GM13976 (cell line): ENCODE measurements at regions not wholly inside any gene's neighbourhood (a gene's known extent, or its start where the extent isn't known, plus 50 kb on each side); places are given as distances from the start of the nearest gene placed in this dataset.

Source experiments
- DNase-seq: peaks from one replicate; pipeline ENCODE4 v3.0.0; 2012; ENCODE audit warnings: low spot score
- in situ Hi-C: fragments of 300-500 bp; cut with MboI; formaldehyde crosslinking; loops from one replicate; pipeline ENCODE4 v1.12.0; 2022; ENCODE audit warnings: low sequenced_read_pairs, mixed read lengths, inconsistent platforms; ENCODE audit not compliant: unreplicated experiment
- TF ChIP-seq, protein P1 (sequence below): IDR thresholded peaks from 2 replicates; pipeline ENCODE4 v1.5.1; 2012; ENCODE audit warnings: borderline replicate concordance, mild to moderate bottlenecking; ENCODE audit not compliant: insufficient read depth; ENCODE audit errors: extremely low read depth, missing control alignments, control extremely low read depth

DNA sequence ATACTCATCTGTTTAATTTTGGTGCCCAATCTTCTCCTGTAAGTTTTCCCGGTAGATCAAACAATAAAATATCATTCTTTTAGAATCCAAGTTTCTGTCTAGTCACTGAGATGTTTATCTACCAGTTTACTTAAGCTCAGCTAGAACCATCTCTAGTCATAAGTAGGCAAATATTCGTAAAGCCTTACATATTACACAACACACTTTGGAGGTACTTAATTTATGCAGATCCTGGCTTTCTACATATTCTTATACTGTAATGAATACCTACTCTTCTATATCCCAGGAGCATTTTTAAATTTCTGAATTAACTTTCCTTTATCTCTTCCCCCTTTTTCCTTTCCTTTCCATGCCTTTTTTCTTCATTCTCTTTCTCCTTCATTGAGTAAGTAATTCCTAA is 185.9 kb upstream of the ZBTB20 start:
- in situ Hi-C loops: no loop called here
- DNase-seq: no peak

DNA sequence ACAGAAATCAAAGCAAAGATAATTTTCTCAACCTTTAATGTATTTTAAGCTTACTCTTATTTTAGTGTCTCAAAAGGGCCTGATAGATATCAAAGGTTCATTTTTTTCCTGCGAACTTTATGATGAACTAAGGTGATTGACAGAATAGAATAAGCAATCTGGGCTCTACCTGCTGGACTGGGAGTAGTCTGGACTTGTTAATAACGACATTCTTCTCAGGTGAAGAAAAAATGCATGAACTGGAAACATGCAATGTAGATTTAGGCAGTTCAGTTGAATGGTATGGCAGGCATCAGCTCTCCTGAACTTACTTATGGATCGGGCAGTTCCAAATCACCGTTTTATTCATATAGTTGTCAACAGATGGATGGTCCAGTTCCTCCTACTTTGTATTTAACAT is 189.7 kb upstream of the ZBTB20 start:
- TF ChIP-seq, protein P1, sequence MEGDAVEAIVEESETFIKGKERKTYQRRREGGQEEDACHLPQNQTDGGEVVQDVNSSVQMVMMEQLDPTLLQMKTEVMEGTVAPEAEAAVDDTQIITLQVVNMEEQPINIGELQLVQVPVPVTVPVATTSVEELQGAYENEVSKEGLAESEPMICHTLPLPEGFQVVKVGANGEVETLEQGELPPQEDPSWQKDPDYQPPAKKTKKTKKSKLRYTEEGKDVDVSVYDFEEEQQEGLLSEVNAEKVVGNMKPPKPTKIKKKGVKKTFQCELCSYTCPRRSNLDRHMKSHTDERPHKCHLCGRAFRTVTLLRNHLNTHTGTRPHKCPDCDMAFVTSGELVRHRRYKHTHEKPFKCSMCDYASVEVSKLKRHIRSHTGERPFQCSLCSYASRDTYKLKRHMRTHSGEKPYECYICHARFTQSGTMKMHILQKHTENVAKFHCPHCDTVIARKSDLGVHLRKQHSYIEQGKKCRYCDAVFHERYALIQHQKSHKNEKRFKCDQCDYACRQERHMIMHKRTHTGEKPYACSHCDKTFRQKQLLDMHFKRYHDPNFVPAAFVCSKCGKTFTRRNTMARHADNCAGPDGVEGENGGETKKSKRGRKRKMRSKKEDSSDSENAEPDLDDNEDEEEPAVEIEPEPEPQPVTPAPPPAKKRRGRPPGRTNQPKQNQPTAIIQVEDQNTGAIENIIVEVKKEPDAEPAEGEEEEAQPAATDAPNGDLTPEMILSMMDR: no peak
- in situ Hi-C loops: no loop called here
- DNase-seq: no peak

More for the DNA sequence above, 185.9 kb upstream of the ZBTB20 start:
- TF ChIP-seq, protein P1: no peak

GRCh38 chr3:115340586-115340985 is 193.5 kb upstream of the ZBTB20 start:
- in situ Hi-C loops: no loop called here
- DNase-seq: no peak
- TF ChIP-seq, protein P1: no peak

- TF ChIP-seq, protein P1: no peak
- DNase-seq: no peak
- in situ Hi-C loops: no loop called here
These were observed 194.1 kb upstream of the ZBTB20 start for GRCh38 chr3:115341208-115341607.

DNA sequence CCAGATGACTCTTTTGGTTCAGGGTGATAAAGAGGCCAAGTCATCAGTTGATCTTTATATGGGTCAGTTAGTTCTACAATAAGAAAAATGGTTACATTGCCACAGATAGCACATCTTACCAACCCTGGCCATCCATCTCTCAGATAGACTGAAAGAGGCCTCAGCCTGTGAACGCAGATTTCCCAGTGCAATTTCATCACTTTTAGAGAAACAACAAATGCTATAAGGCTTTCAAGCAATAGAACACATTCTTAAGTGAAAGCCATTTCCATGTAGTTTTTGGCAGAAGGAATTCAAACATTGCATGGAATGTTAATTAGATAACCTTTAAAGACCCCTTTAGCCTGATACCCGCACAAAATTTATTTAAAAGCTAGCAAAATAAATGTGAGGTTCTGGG is 200.6 kb upstream of the ZBTB20 start:
- in situ Hi-C loops: no loop called here
- TF ChIP-seq, protein P1: no peak
- no peak for DNase-seq

DNA sequence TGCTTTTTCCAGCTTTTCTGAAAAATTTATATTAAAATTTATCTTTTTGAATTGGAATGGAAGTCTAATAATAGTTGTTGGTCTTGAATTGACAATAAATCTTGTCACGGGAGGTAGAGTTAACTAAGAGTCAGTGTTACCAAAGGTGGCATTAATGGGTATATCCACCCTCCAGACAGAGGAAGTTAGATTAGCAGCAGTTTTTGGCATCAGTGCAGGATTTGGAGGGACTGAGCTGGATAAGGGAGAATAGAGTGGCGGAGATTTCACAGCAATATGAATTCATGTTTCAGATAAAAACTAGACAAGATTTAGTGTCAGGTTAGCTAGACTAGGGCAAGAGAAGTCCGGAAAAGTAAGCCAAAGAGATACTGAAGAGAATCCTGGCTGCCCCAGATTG is 201.3 kb upstream of the ZBTB20 start:
- TF ChIP-seq, protein P1: no peak
- DNase-seq: no peak
- in situ Hi-C loops: no loop called here
